GM12865 (cell line): ENCODE measurements at regions not wholly inside any gene's neighbourhood (a gene's known extent, or its start where the extent isn't known, plus 50 kb on each side); places are given as distances from the start of the nearest gene placed in this dataset.
"Not testable (repeated sequence)": the region's sequence is repeated elsewhere in the genome, so short reads cannot be mapped to it uniquely, and the experiment has no call there.

Experiments used
- DNase-seq: peaks from one replicate; pipeline ENCODE4 v3.0.0; 2010; ENCODE audit warnings: low read depth
- H3K4me3 ChIP-seq: 2 replicates; pipeline ENCODE4 v1.5.1; 2011; ENCODE audit warnings: mild to moderate bottlenecking, low read depth, low read length, control low read depth
- TF ChIP-seq, protein P1 (sequence below): IDR thresholded peaks from 2 replicates; pipeline ENCODE4 v1.5.1; 2011; ENCODE audit warnings: low read length, control low read depth, low read depth, inconsistent platforms; ENCODE audit not compliant: insufficient read depth; ENCODE audit errors: missing control alignments

- TF ChIP-seq, protein P1, sequence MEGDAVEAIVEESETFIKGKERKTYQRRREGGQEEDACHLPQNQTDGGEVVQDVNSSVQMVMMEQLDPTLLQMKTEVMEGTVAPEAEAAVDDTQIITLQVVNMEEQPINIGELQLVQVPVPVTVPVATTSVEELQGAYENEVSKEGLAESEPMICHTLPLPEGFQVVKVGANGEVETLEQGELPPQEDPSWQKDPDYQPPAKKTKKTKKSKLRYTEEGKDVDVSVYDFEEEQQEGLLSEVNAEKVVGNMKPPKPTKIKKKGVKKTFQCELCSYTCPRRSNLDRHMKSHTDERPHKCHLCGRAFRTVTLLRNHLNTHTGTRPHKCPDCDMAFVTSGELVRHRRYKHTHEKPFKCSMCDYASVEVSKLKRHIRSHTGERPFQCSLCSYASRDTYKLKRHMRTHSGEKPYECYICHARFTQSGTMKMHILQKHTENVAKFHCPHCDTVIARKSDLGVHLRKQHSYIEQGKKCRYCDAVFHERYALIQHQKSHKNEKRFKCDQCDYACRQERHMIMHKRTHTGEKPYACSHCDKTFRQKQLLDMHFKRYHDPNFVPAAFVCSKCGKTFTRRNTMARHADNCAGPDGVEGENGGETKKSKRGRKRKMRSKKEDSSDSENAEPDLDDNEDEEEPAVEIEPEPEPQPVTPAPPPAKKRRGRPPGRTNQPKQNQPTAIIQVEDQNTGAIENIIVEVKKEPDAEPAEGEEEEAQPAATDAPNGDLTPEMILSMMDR, result no peak
- H3K4me3 ChIP-seq, result no peak overlapping the region
- DNase-seq, result no peak
These were observed 92.6 kb upstream of the CREB1 start for GRCh38 chr2:207437136-207437523.

DNA sequence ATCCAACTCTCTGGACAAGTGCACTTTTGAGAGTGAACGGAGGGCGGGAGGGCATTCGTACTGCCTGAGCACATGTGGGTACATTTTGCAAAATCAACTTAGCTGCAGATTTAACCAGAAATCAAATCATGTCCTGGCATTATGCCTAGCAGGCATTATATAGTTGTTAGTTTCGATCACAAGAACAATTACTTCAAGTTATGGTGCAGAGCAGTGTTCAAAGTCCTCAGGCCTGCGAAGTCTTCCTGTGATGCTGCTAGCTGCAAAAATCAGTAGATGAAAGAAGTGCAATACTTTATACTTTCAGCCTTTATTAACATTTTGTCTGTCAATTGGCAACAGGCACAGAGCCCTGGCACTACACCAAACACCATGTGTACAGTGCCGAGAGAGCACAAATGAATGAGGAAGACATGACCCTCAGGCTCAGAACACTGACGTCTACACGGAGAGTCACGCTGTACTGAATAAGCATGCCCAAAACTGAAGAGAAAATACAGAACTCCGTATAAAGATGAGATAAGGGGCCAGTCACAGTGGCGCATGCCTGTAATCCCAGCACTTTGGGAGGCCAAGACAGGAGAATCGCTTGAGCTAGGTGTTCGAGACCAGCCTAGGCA lies 92.1 kb upstream of the CREB1 start:
- no peak overlapping the region for H3K4me3 ChIP-seq
- TF ChIP-seq, protein P1, result no peak
- no peak for DNase-seq

DNA sequence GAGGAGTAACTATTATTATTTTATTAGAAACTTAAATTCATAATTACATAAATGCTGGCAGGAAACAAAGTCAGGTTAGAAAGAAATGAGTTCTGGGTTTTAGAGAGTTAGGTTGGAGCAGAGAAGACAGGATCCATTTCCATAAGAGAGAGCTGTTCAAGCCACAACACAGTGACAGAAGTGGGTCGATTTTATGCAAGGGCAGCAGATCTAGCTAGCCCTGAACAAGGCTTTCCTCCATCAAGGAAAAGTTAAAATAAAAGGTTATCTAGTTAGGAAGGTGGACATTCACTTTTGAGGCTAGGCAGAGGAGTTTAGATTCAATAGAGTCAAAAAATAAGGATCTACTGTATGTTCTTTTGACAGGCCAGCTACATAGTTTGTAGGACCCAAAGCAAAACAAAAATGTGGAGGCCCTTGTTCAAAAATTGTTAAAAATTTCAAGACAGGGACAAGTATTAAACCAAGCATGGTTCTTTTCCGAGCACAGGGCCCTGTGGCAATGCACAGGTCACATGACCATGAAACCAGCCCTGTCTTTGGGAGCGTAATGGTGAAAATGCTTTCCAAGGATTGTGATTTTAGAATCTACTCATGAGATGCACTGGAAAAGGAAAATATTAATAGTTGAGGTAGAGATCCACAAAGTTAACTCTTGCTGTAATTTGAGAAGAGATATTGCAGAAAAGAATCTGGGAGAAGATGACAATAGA lies 91.2 kb upstream of the CREB1 start:
- DNase-seq, result no peak
- TF ChIP-seq, protein P1, result no peak
- H3K4me3 ChIP-seq, result no peak overlapping the region

- H3K4me3 ChIP-seq, DNase-seq: not testable (repeated sequence)
These were observed 89.9 kb upstream of the CREB1 start for GRCh38 chr2:207439881-207440280.

GRCh38 chr2:207444756-207445155 lies 85.0 kb upstream of the CREB1 start:
- no peak overlapping the region for H3K4me3 ChIP-seq
- no peak for DNase-seq
- TF ChIP-seq, protein P1, result no peak

- DNase-seq, result no peak
- no peak overlapping the region for H3K4me3 ChIP-seq
- TF ChIP-seq, protein P1, result no peak
These were observed 83.1 kb upstream of the CREB1 start for GRCh38 chr2:207446653-207447052.

GRCh38 chr2:207448006-207448405 lies 81.8 kb upstream of the CREB1 start:
- TF ChIP-seq, protein P1, result no peak
- DNase-seq, result no peak
- no peak overlapping the region for H3K4me3 ChIP-seq
